ENCODE measurements at regions not wholly inside any gene's neighbourhood (a gene's known extent, or its start where the extent isn't known, plus 50 kb on each side); places are given as distances from the start of the nearest gene placed in this dataset.

DNA sequence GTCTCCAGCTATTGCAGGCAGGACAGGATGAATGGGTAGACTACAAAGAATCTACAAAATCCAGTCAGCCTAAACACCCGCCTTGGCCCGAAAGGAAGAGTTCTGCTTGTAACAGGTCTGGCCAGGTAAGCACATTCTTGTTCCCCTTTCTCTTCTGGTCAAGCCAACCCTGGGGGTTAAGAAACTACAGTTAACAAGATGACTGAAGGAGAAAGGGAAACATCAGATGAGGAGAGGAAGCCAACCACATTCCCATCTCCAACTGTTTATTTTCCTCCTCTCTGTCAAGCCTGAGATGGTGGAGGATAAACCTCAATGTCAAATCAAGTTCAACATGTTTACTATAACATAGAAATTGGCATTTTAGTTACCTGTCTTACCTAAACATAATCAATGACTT is 198.9 kb downstream of the IPMK start:
- Histone ChIP-seq H3K4me3 (ENCODE audit: low read length) (no peak overlapping the region), H3K27ac (ENCODE audit: low read depth in 1 of 2, low read length in 2 of 2) (no peak overlapping the region), H3K9me3 (ENCODE audit: control insufficient read depth in 1 of 2, insufficient read depth in 1 of 2, low read length in 2 of 2) (no peaks in the 10 kb centered on the region), H3K4me1 (ENCODE audit: insufficient read depth, low read length) (no peaks in the 10 kb centered on the region), H3K27me3 (ENCODE audit: control insufficient read depth in 1 of 2, insufficient read depth in 2 of 2, low read length in 2 of 2) (no peaks in the 10 kb centered on the region), H3K36me3 (ENCODE audit: insufficient read depth, low read length) (no peaks in the 10 kb centered on the region)
- POLR2A ChIA-PET: no interaction called here
- Mint-ChIP-seq H3K27ac (no peak overlapping the region), H3K4me1 (ENCODE audit: low read depth) (no peaks in the 10 kb centered on the region), H3K4me3 (no peak overlapping the region), H3K27me3 (peaks cover 10% of the 10 kb centered on the region), H3K9me3 (no peaks in the 10 kb centered on the region), H3K36me3 (ENCODE audit: low read depth) (no peaks in the 10 kb centered on the region)
- ATAC-seq (ENCODE audit: poor library complexity) (no peak), DNase-seq (no peak)
- intact Hi-C loops (cut with DNase I, micrococcal nuclease): no loop called here
- CTCF ChIA-PET: no interaction called here
- no peak for TF ChIP-seq CTCF (IDR thresholded peaks at IDR 0.05)

GRCh38 chr10:58066979-58067378 is 200.7 kb downstream of the IPMK start:
- H3K27me3 Mint-ChIP-seq: peaks cover 10% of the 10 kb centered on the region

GRCh38 chr10:58066126-58066525 is 201.6 kb downstream of the IPMK start:
- H3K9me3 ChIP-seq (ENCODE audit: control insufficient read depth in 1 of 2, insufficient read depth in 1 of 2, low read length in 2 of 2): no peaks in the 10 kb centered on the region
- POLR2A ChIA-PET: no interaction called here
- H3K36me3 ChIP-seq (ENCODE audit: insufficient read depth, low read length): no peaks in the 10 kb centered on the region
- CTCF ChIA-PET: no interaction called here
- Mint-ChIP-seq H3K27ac (no peak overlapping the region), H3K4me1 (ENCODE audit: low read depth) (no peaks in the 10 kb centered on the region), H3K9me3 (no peaks in the 10 kb centered on the region), H3K4me3 (no peak overlapping the region), H3K27me3 (peaks cover 10% of the 10 kb centered on the region), H3K36me3 (ENCODE audit: low read depth) (no peaks in the 10 kb centered on the region)
- H3K4me3 ChIP-seq (ENCODE audit: low read length): no peak overlapping the region
- no peak for ATAC-seq (ENCODE audit: poor library complexity)
- H3K27me3 ChIP-seq (ENCODE audit: control insufficient read depth in 1 of 2, insufficient read depth in 2 of 2, low read length in 2 of 2): no peaks in the 10 kb centered on the region
- DNase-seq: no peak
- intact Hi-C loops (cut with DNase I, micrococcal nuclease): no loop called here
- TF ChIP-seq CTCF (IDR thresholded peaks at IDR 0.05): no peak
- H3K4me1 ChIP-seq (ENCODE audit: insufficient read depth, low read length): no peaks in the 10 kb centered on the region
- no peak overlapping the region for H3K27ac ChIP-seq (ENCODE audit: low read depth in 1 of 2, low read length in 2 of 2)

More at GRCh38 chr10:58066979-58067378, 200.7 kb downstream of the IPMK start:
- H3K9me3 ChIP-seq (ENCODE audit: control insufficient read depth in 1 of 2, insufficient read depth in 1 of 2, low read length in 2 of 2): no peaks in the 10 kb centered on the region
- H3K9me3 Mint-ChIP-seq: no peaks in the 10 kb centered on the region
- H3K36me3 ChIP-seq (ENCODE audit: insufficient read depth, low read length): no peaks in the 10 kb centered on the region
- no peak overlapping the region for H3K4me3 Mint-ChIP-seq
- DNase-seq (no peak), ATAC-seq (ENCODE audit: poor library complexity) (no peak)
- no peak overlapping the region for H3K27ac Mint-ChIP-seq
- no peaks in the 10 kb centered on the region for H3K4me1 ChIP-seq (ENCODE audit: insufficient read depth, low read length)
- intact Hi-C loops (cut with DNase I, micrococcal nuclease): no loop called here
- H3K27ac ChIP-seq (ENCODE audit: low read depth in 1 of 2, low read length in 2 of 2): no peak overlapping the region
- H3K4me1 Mint-ChIP-seq (ENCODE audit: low read depth): no peaks in the 10 kb centered on the region
- POLR2A ChIA-PET: no interaction called here
- H3K27me3 ChIP-seq (ENCODE audit: control insufficient read depth in 1 of 2, insufficient read depth in 2 of 2, low read length in 2 of 2): no peaks in the 10 kb centered on the region
- CTCF ChIA-PET: no interaction called here
- no peak for TF ChIP-seq CTCF (IDR thresholded peaks at IDR 0.05)
- no peak overlapping the region for H3K4me3 ChIP-seq (ENCODE audit: low read length)
- H3K36me3 Mint-ChIP-seq (ENCODE audit: low read depth): no peaks in the 10 kb centered on the region

Measured in CD4-positive, alpha-beta T cell (primary cell).